Upper lobe of right lung (tissue), 1 donor: ENCODE measurements at regions not wholly inside any gene's neighbourhood (a gene's known extent, or its start where the extent isn't known, plus 50 kb on each side); places are given as distances from the start of the nearest gene placed in this dataset.
A peak's percentile ranks its signal among the peaks of the same experiment; 100 is the strongest.
"Not testable (repeated sequence)": the region's sequence is repeated elsewhere in the genome, so short reads cannot be mapped to it uniquely, and the experiment has no call there.

Experiments used
- ATAC-seq: fragments of 200-7000 bp; cut with Tn5 transposase; one replicate; pipeline ENCODE4 v1.9.1; 2020; ENCODE audit warnings: mild to moderate bottlenecking, moderate library complexity
- DNase-seq: peaks from one replicate; pipeline ENCODE4 v3.0.0-alpha.2; 2020
- H3K27ac ChIP-seq: fragments of 200-600 bp; one replicate; pipeline ENCODE4 v1.8.0; 2022
- H3K27me3 ChIP-seq: fragments of 200-600 bp; one replicate; pipeline ENCODE4 v1.8.0; 2022; ENCODE audit warnings: mild to moderate bottlenecking
- H3K36me3 ChIP-seq: fragments of 200-600 bp; one replicate; pipeline ENCODE4 v1.8.0; 2022
- H3K4me1 ChIP-seq: fragments of 200-600 bp; one replicate; pipeline ENCODE4 v1.8.0; 2022
- H3K4me3 ChIP-seq: fragments of 200-600 bp; one replicate; pipeline ENCODE4 v1.8.0; 2022; ENCODE audit warnings: mild to moderate bottlenecking
- H3K9me3 ChIP-seq: fragments of 200-600 bp; one replicate; pipeline ENCODE4 v1.8.0; 2022
- CTCF ChIP-seq: fragments of 200-600 bp; IDR thresholded peaks from one replicate; pipeline ENCODE4 v1.8.0; 2022; ENCODE audit warnings: antibody characterized with exemption
- intact Hi-C: fragments of 100-400 bp; cut with DNase I; formaldehyde crosslinking; loops from one replicate; pipeline ENCODE4 v1.11.0; 2022
- donor health status: DM: no; HTN: yes; CAD: no; lungs with severe emphysema.

GRCh38 chr4:86461849-86462248 lies 102.0 kb upstream of the MAPK10 start:
- Histone ChIP-seq H3K9me3 (no peaks in the 10 kb centered on the region), H3K4me1 (no peaks in the 10 kb centered on the region), H3K36me3 (no peaks in the 10 kb centered on the region), H3K27ac (no peak overlapping the region), H3K4me3 (no peak overlapping the region), H3K27me3 (no peaks in the 10 kb centered on the region)
- no peak for TF ChIP-seq CTCF
- ATAC-seq (no peak), DNase-seq (no peak)
- intact Hi-C loops, result no loop called here

DNA sequence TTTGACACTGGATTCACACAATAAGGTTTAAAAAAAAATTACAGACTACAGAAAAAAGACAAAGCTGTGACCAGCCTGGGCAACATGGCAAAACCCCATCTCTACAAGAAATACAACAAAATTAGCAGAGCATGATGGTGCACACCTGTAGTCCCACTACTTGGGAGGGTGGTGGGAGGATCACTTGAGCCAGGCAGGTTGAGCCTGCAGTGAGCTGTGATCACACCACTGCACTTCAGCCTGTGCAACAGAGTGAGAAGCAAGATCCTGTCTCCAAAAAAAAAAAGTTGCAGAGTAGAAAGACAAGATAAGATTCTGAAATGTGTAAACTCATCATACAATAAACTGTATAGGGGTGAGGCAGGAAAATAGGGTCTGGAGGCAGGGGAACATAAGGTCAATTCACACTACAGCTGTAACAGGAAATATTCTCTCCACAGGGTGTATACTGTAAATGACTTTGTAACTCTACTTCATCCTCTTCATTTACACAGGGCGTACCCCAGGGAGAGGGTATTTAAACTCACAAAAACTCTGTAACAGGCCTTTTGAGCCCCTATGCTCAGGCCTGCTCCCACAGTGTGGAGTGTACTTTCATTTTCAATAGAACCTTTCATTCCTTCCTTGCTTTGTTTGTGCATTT lies 112.6 kb upstream of the MAPK10 start:
- H3K36me3 ChIP-seq, result no peaks in the 10 kb centered on the region
- no peak for ATAC-seq
- H3K4me3 ChIP-seq, result no peak overlapping the region
- intact Hi-C loops, result no loop called here
- no peak for DNase-seq
- H3K27ac ChIP-seq, result no peak overlapping the region
- H3K4me1 ChIP-seq, result no peaks in the 10 kb centered on the region
- TF ChIP-seq CTCF, result no peak
- no peaks in the 10 kb centered on the region for H3K27me3 ChIP-seq
- H3K9me3 ChIP-seq, result no peaks in the 10 kb centered on the region

DNA sequence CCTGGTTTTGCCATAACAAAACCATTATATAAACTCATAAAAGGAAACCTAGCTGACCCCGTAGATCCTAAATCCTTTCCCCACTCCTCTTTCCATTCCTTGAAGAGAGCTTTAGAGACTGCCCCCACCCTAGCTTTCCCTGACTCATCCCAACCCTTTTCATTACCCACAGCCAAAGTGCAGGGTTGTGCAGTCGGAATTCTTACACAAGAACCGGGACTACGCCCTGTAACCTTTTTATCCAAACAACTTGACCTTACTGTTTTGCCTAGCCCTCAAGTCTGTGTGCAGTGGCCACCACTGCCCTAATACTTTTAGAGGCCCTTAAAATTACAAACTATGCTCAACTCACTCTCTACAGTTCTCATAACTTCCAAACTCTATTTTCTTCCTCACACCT lies 116.0 kb upstream of the PTPN13 start:
- H3K27me3 ChIP-seq, DNase-seq, H3K27ac ChIP-seq, H3K9me3 ChIP-seq, H3K4me1 ChIP-seq, H3K4me3 ChIP-seq, H3K36me3 ChIP-seq, ATAC-seq, intact Hi-C loops: not testable (repeated sequence)

- DNase-seq, result no peak
- Histone ChIP-seq H3K27me3 (no peaks in the 10 kb centered on the region), H3K27ac (no peak overlapping the region), H3K4me1 (no peaks in the 10 kb centered on the region), H3K36me3 (no peaks in the 10 kb centered on the region), H3K4me3 (no peak overlapping the region), H3K9me3 (no peaks in the 10 kb centered on the region)
- no peak for TF ChIP-seq CTCF
- peak; percentile 47 for ATAC-seq
- intact Hi-C loops, result no loop called here
Observed at GRCh38 chr4:86481440-86481839, 112.7 kb upstream of the PTPN13 start.

DNA sequence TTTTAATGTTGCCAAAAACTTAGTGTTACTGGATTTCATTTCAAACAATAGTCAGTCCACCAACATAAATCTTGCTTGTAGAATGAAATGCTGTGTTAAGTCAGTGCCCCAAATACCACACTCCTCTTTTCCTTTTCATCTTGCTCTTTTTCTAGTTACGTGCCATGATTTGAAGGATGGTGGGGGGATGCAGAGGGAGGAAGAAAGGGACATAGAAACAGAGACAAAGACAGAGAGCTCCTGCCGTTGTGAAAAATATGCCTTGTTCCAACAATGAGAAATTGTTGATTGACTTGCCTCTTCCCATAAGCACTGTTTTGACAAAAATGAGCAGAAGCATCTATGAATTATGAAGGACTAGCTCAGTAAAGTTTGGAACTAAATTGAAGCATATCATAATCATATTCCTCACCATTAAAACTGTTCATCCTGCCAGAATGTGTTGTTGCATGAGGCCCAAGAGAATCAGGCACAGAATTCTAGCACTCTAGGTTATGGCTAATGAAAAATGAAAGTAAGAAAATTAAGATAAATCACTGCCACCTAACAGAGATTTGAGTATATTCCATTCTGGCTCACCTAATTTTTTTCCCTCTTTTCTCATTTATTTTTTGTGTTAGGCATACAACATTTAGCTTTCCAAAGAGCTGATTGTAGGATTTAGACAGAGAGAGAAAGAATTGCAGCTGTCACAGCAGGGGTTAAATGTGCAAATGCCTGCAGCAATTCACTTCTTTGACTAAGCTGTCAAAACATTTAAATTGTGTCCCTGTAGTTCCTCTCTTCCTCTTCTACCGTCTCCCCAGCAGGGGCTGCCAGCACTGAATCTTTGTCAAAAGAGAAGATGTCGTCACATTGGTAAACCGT lies 111.6 kb upstream of the PTPN13 start:
- no peaks in the 10 kb centered on the region for H3K4me1 ChIP-seq
- DNase-seq (no peak), ATAC-seq (no peak)
- H3K27me3 ChIP-seq, result no peaks in the 10 kb centered on the region
- H3K4me3 ChIP-seq, result no peak overlapping the region
- H3K9me3 ChIP-seq, result no peaks in the 10 kb centered on the region
- H3K27ac ChIP-seq, result no peak overlapping the region
- no peak for TF ChIP-seq CTCF
- intact Hi-C loops, result no loop called here
- no peaks in the 10 kb centered on the region for H3K36me3 ChIP-seq

DNA sequence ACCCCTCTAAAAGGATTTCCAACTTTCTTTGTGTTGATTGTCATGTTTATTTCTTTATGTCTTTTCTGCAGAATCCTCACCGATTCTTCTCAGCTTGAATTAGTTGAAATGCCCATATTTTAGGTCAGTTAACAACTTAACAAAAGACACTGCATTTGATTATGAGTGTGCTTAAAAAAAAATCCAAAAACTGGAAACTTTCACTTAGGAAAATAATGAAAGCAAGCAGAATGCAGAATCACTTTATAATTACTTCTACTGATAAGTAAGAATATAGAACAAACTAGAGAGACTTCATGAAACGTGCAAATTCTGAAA lies 111.0 kb upstream of the PTPN13 start:
- Histone ChIP-seq H3K4me3 (no peak overlapping the region), H3K27ac (no peak overlapping the region), H3K4me1 (no peaks in the 10 kb centered on the region), H3K27me3 (no peaks in the 10 kb centered on the region), H3K9me3 (no peaks in the 10 kb centered on the region), H3K36me3 (no peaks in the 10 kb centered on the region)
- no peak for TF ChIP-seq CTCF
- ATAC-seq (no peak), DNase-seq (no peak)
- intact Hi-C loops, result no loop called here
